C4-2B (cell line): ENCODE measurements at regions not wholly inside any gene's neighbourhood (a gene's known extent, or its start where the extent isn't known, plus 50 kb on each side); places are given as distances from the start of the nearest gene placed in this dataset.

Experiments used
- ZFX ChIP-seq: fragments of 450-650 bp; IDR thresholded peaks from 2 replicates; pipeline ENCODE4 v1.6.1; 2017
- TF ChIP-seq, protein P1 (sequence below): fragments of 450-650 bp; conservative IDR thresholded peaks from 2 replicates; pipeline ENCODE4 v1.5.1; 2017; ENCODE audit warnings: mild to moderate bottlenecking

DNA sequence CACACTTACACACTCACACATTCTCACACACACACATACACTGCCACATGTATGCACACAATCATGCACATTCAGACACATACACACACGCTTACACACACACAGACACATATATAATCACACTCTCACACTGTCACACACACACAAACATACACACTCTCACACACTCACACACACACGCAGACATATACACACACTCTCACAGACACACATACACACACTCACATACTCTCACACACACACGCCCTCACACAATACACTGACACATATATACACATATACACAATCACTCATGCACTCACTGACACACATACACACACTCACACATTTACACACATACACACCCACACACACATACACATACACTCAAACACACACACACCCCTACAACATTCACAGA, 435.3 kb upstream of the FRG1 start:
- TF ChIP-seq, protein P1, sequence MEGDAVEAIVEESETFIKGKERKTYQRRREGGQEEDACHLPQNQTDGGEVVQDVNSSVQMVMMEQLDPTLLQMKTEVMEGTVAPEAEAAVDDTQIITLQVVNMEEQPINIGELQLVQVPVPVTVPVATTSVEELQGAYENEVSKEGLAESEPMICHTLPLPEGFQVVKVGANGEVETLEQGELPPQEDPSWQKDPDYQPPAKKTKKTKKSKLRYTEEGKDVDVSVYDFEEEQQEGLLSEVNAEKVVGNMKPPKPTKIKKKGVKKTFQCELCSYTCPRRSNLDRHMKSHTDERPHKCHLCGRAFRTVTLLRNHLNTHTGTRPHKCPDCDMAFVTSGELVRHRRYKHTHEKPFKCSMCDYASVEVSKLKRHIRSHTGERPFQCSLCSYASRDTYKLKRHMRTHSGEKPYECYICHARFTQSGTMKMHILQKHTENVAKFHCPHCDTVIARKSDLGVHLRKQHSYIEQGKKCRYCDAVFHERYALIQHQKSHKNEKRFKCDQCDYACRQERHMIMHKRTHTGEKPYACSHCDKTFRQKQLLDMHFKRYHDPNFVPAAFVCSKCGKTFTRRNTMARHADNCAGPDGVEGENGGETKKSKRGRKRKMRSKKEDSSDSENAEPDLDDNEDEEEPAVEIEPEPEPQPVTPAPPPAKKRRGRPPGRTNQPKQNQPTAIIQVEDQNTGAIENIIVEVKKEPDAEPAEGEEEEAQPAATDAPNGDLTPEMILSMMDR, result no peak
- TF ChIP-seq ZFX, result no peak
